Heart left ventricle (tissue), 16 donors: ENCODE measurements at regions not wholly inside any gene's neighbourhood (a gene's known extent, or its start where the extent isn't known, plus 50 kb on each side); places are given as distances from the start of the nearest gene placed in this dataset.

Source experiments
- ATAC-seq, 4 donors: fragments of 200-7000 bp; cut with Tn5 transposase; one replicate each; pipeline ENCODE4 v1.9.1; 2020 to 2022; ENCODE audit warnings: moderate library complexity in 4 of 4, mild to moderate bottlenecking in 3 of 4, moderate number of reproducible peaks in 1 of 4
- DNase-seq, 5 donors: peaks; one replicate each; pipeline ENCODE4 v3.0.0-alpha.2; 2020
- H3K27ac ChIP-seq, 12 donors: fragments of 200-600 bp; sonication (generic) in 4 of 12; one replicate each; pipeline versions ENCODE4 v1.5.0 to v1.8.0; 2016 to 2022; ENCODE audit warnings: mild to moderate bottlenecking in 2 of 12
- H3K27me3 ChIP-seq, 9 donors: fragments of 200-600 bp; sonication (generic) in 2 of 9; one replicate each; pipeline versions ENCODE4 v1.5.1 to v1.8.0; 2016 to 2022; ENCODE audit warnings: mild to moderate bottlenecking in 3 of 9
- H3K36me3 ChIP-seq, 9 donors: fragments of 200-600 bp; sonication (generic) in 2 of 9; one replicate each; pipeline versions ENCODE4 v1.5.0 to v1.8.0; 2018 to 2022; ENCODE audit warnings: mild to moderate bottlenecking in 2 of 9
- H3K4me1 ChIP-seq, 12 donors: fragments of 200-600 bp; sonication (generic) in 4 of 12; one replicate each; pipeline versions ENCODE4 v1.5.0 to v1.8.0; 2016 to 2022; ENCODE audit warnings: mild to moderate bottlenecking in 3 of 12
- H3K4me3 ChIP-seq, 12 donors: fragments of 200-600 bp; sonication (generic) in 4 of 12; one replicate each; pipeline versions ENCODE4 v1.5.0 to v1.8.0; 2017 to 2022; ENCODE audit warnings: mild to moderate bottlenecking in 9 of 12, moderate library complexity in 4 of 12
- H3K9me3 ChIP-seq, 12 donors: fragments of 200-600 bp; sonication (generic) in 4 of 12; one replicate each; pipeline versions ENCODE4 v1.5.0 to v1.8.0; 2016 to 2022; ENCODE audit warnings: mild to moderate bottlenecking in 1 of 12
- POLR2A ChIP-seq, 2 donors: fragments of 450-650 bp; IDR thresholded peaks; one replicate each; pipeline ENCODE4 v1.6.1; 2017; ENCODE audit warnings: antibody characterized with exemption in 2 of 2, mild to moderate bottlenecking in 2 of 2, moderate library complexity in 2 of 2
- WGBS, 4 donors: extraction: QIAGEN DNeasy Blood & Tissue Kit in 2 of 4; methylation state at CpG; one replicate each; pipeline versions ENCODE4 v1.1.5 to v1.1.7; 2013 to 2018; 5-methylcytosine and 5-hydroxymethylcytosine counted together
- intact Hi-C, 10 donors: fragments of 100-400 bp; cut with DNase I; formaldehyde crosslinking; loops; one replicate each; pipeline versions ENCODE4 v1.11.1 to v1.14.2; 2022
- TF ChIP-seq, protein P1 (sequence below), 12 donors: fragments of 200-600 bp; sonication (generic) in 4 of 12; IDR thresholded peaks; one replicate each; pipeline versions ENCODE4 v1.5.0 to v1.8.0; 2018 to 2022; ENCODE audit warnings: antibody characterized with exemption in 12 of 12, mild to moderate bottlenecking in 5 of 12
- donor health status: ischemic (EF 13 %, LVEDD 7.1; RV severe dilation, severe dysfunction).
- donor health status: healthy with polysubstance abuse.
- donor health status: DM: no; HTN: yes; CAD: no.
- donor health status: DM: no; HTN: no; CAD: no.
- donor health status: ischemic (EF 25% LVEDD 6.9; RV normal size, moderate dysfunction).
- donor health status: ischemic (EF 25% LVEDD 5.7; RV mildly dilated, moderate dysfunction).
- donor health status: healthy.
- donor health status: DM: yes; HTN: yes; CAD: no.
- donor health status: ischemic (EF 35%, LVEDD 5.7; RV mildly dilated, moderate dysfunction).
- donor health status: nonischemic (EF 11% LVEDD 7.7; RV severe dilation, severe dysfunction).
- donor health status: DM: yes; HTN: yes; CAD: no.
- donor health status: PGD.
- donor health status: ischemic (EF 29% LVEDD 5.4; RV normal size, mild dysfunction).
- donor health status: nonischemic (EF 23%, LVEDD 6.1; RV moderate dilation, normal function).

- intact Hi-C loops, result no loop called here
These were observed 1624.7 kb downstream of the ARAP2 start for GRCh38 chr4:34619531-34620162.

GRCh38 chr4:34628471-34628870, 1615.8 kb downstream of the ARAP2 start:
- Histone ChIP-seq H3K4me1 (no peaks in the 10 kb centered on the region), H3K9me3 (peaks cover 0 to 14% (median 3%) of the 10 kb centered on the region in 12 donors), H3K27me3 (no peaks in the 10 kb centered on the region), H3K4me3 (no peak overlapping the region), H3K27ac (no peak overlapping the region), H3K36me3 (no peaks in the 10 kb centered on the region)
- no peak for DNase-seq
- ATAC-seq, result no peak
- TF ChIP-seq POLR2A (IDR thresholded peaks at IDR 0.05), result no peak
- TF ChIP-seq, protein P1, sequence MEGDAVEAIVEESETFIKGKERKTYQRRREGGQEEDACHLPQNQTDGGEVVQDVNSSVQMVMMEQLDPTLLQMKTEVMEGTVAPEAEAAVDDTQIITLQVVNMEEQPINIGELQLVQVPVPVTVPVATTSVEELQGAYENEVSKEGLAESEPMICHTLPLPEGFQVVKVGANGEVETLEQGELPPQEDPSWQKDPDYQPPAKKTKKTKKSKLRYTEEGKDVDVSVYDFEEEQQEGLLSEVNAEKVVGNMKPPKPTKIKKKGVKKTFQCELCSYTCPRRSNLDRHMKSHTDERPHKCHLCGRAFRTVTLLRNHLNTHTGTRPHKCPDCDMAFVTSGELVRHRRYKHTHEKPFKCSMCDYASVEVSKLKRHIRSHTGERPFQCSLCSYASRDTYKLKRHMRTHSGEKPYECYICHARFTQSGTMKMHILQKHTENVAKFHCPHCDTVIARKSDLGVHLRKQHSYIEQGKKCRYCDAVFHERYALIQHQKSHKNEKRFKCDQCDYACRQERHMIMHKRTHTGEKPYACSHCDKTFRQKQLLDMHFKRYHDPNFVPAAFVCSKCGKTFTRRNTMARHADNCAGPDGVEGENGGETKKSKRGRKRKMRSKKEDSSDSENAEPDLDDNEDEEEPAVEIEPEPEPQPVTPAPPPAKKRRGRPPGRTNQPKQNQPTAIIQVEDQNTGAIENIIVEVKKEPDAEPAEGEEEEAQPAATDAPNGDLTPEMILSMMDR (IDR thresholded peaks at IDR 0.05), result no peak
- intact Hi-C loops, result no loop called here
- 65 to 74% (median 69%) methylated on average over 2 of the region's 2 CpGs for WGBS, 4 donors

More at GRCh38 chr4:34619531-34620162, 1624.7 kb downstream of the ARAP2 start:
- TF ChIP-seq, protein P1 (IDR thresholded peaks at IDR 0.05), result no peak
- no peak for TF ChIP-seq POLR2A (IDR thresholded peaks at IDR 0.05)
- Histone ChIP-seq H3K9me3 (peaks cover 0 to 12% (median 0%) of the 10 kb centered on the region in 12 donors), H3K4me3 (no peak overlapping the region), H3K27ac (no peak overlapping the region), H3K4me1 (no peaks in the 10 kb centered on the region), H3K27me3 (no peaks in the 10 kb centered on the region), H3K36me3 (no peaks in the 10 kb centered on the region)
- ATAC-seq (no peak), DNase-seq (no peak)
- 70 to 80% (median 78%) methylated on average over 6 of the region's 6 CpGs for WGBS, 4 donors

DNA sequence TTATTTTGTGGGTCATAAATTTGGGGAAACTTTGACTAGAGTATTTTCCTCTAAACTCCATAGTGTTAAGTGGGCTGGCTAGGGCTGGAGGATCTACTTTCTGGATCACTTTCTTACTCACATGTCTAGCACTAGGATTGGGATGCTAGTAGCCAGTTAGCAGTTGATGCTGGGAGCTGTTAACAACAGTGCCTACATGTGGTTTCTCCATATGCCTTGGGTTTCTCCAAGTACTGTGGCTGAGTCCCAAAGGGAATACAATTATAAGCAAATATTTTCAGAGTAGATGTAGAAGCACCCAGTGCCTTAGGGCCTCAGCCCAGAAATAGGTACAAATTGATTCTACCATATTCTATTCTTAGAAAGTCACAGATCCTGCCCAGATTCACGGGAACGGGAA, 1614.9 kb downstream of the ARAP2 start:
- ATAC-seq, result no peak
- peaks cover 0 to 14% (median 3%) of the 10 kb centered on the region in 12 donors for H3K9me3 ChIP-seq
- intact Hi-C loops, result no loop called here
- 74 to 78% (median 75%) methylated on average over 2 of the region's 2 CpGs for WGBS, 4 donors
- TF ChIP-seq POLR2A (IDR thresholded peaks at IDR 0.05), result no peak
- TF ChIP-seq, protein P1 (IDR thresholded peaks at IDR 0.05), result no peak
- H3K27me3 ChIP-seq, result no peaks in the 10 kb centered on the region
- no peak for DNase-seq
- H3K27ac ChIP-seq, result no peak overlapping the region
- H3K4me1 ChIP-seq, result no peaks in the 10 kb centered on the region
- no peaks in the 10 kb centered on the region for H3K36me3 ChIP-seq
- H3K4me3 ChIP-seq, result no peak overlapping the region

DNA sequence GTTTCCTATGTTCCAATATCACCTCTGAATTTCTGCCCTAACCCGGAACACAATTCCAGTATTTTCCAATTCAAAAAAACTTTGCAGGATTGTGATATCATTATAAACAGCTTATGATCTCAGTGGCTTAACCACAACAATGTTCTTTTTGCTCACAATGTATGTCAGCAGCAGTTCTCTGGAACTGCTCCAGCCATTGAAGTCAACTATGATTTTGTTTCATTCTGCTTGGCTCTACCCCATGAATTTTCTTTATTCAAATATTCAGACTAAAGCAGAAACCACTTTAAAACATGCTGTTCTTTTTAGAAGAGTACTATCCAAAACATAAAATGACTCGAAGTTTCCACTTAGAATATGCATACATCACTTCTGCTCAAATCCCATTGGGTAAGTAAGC, 1611.1 kb downstream of the ARAP2 start:
- ATAC-seq, result no peak
- H3K36me3 ChIP-seq, result no peaks in the 10 kb centered on the region
- no peak overlapping the region for H3K4me3 ChIP-seq
- H3K9me3 ChIP-seq, result peaks cover 0 to 14% (median 3%) of the 10 kb centered on the region in 12 donors
- WGBS, 4 donors, result 62 to 77% (median 66%) methylated on average over 2 of the region's 2 CpGs
- no peaks in the 10 kb centered on the region for H3K27me3 ChIP-seq
- H3K4me1 ChIP-seq, result no peaks in the 10 kb centered on the region
- intact Hi-C loops, result no loop called here
- no peak for TF ChIP-seq POLR2A (IDR thresholded peaks at IDR 0.05)
- TF ChIP-seq, protein P1 (IDR thresholded peaks at IDR 0.05), result no peak
- no peak for DNase-seq
- H3K27ac ChIP-seq, result no peak overlapping the region
